Astrocyte (in vitro differentiated cells and primary cell): ENCODE measurements at regions not wholly inside any gene's neighbourhood (a gene's known extent, or its start where the extent isn't known, plus 50 kb on each side); places are given as distances from the start of the nearest gene placed in this dataset.

ENCODE experiments used
- DNase-seq: peaks from one replicate; pipeline ENCODE4 v3.0.0-alpha.2; 2010; ENCODE audit warnings: low read depth
- FAIRE-seq: peaks from 2 replicates; lab custom pipeline; 2011; peaks lifted over from hg19 to GRCh38; lab: Jason Lieb, UNC
- H2AFZ ChIP-seq: 2 replicates; pipeline ENCODE4 v1.6.0; 2012; ENCODE audit warnings: low read depth, low read length, inconsistent platforms
- H3K27ac ChIP-seq: 2 replicates; pipeline ENCODE4 v1.5.1; 2011; ENCODE audit warnings: low read depth, low read length, inconsistent platforms
- H3K27me3 ChIP-seq: 2 replicates; pipeline ENCODE4 v1.6.0; 2011; ENCODE audit warnings: low read length, inconsistent platforms; ENCODE audit not compliant: insufficient read depth
- H3K36me3 ChIP-seq: 2 replicates; pipeline ENCODE4 v1.5.1; 2011; ENCODE audit warnings: low read length, inconsistent platforms; ENCODE audit not compliant: insufficient read depth
- H3K4me1 ChIP-seq: 2 replicates; pipeline ENCODE4 v1.5.1; 2011; ENCODE audit warnings: low read length, inconsistent platforms; ENCODE audit not compliant: insufficient read depth
- H3K4me2 ChIP-seq: 2 replicates; pipeline ENCODE4 v1.6.0; 2012; ENCODE audit warnings: low read length, inconsistent platforms
- H3K4me3 ChIP-seq: 2 replicates; pipeline ENCODE4 v1.5.1; 2011; ENCODE audit warnings: low read depth, mild to moderate bottlenecking, low read length, inconsistent platforms; ENCODE audit not compliant: insufficient read depth
- H3K79me2 ChIP-seq: 2 replicates; pipeline ENCODE4 v1.6.0; 2012; ENCODE audit warnings: mild to moderate bottlenecking, low read length, inconsistent platforms; ENCODE audit not compliant: insufficient read depth
- H3K9ac ChIP-seq: 2 replicates; pipeline ENCODE4 v1.6.0; 2012; ENCODE audit warnings: mild to moderate bottlenecking, low read length, inconsistent platforms
- H3K9me3 ChIP-seq: 2 replicates; pipeline ENCODE4 v1.5.1; 2012; ENCODE audit warnings: low read depth, mild to moderate bottlenecking, low read length, inconsistent platforms; ENCODE audit not compliant: insufficient read depth
- H4K20me1 ChIP-seq: 2 replicates; pipeline ENCODE4 v1.6.0; 2012; ENCODE audit warnings: low read length, inconsistent platforms; ENCODE audit not compliant: insufficient read depth
- H3K27ac Mint-ChIP-seq: one replicate; pipeline ENCODE4 v1.8.0; 2021; ENCODE audit warnings: mild to moderate bottlenecking, mixed read lengths; ENCODE audit not compliant: unreplicated experiment
- H3K27me3 Mint-ChIP-seq: one replicate; pipeline ENCODE4 v1.8.0; 2021; ENCODE audit warnings: low read depth, mixed read lengths; ENCODE audit not compliant: unreplicated experiment
- H3K36me3 Mint-ChIP-seq: one replicate; pipeline ENCODE4 v1.8.0; 2021; ENCODE audit warnings: low read depth, mixed read lengths; ENCODE audit not compliant: unreplicated experiment
- H3K4me1 Mint-ChIP-seq: one replicate; pipeline ENCODE4 v1.8.0; 2021; ENCODE audit warnings: low read depth, mixed read lengths; ENCODE audit not compliant: unreplicated experiment
- H3K4me3 Mint-ChIP-seq: one replicate; pipeline ENCODE4 v1.8.0; 2021; ENCODE audit warnings: mild to moderate bottlenecking, moderate library complexity, mixed read lengths; ENCODE audit not compliant: unreplicated experiment
- H3K9me3 Mint-ChIP-seq: one replicate; pipeline ENCODE4 v1.8.0; 2021; ENCODE audit warnings: mild to moderate bottlenecking, mixed read lengths; ENCODE audit not compliant: unreplicated experiment
- EZH2 ChIP-seq: IDR thresholded peaks from 2 replicates; pipeline ENCODE4 v1.6.1; 2012; ENCODE audit warnings: mild to moderate bottlenecking, low read length, inconsistent platforms; ENCODE audit not compliant: insufficient read depth
- TF ChIP-seq, protein P1 (sequence below): IDR thresholded peaks from 2 replicates; pipeline ENCODE4 v1.5.1; 2011; ENCODE audit warnings: low read depth, mild to moderate bottlenecking, inconsistent platforms, low read length, moderate library complexity; ENCODE audit not compliant: insufficient read depth

DNA sequence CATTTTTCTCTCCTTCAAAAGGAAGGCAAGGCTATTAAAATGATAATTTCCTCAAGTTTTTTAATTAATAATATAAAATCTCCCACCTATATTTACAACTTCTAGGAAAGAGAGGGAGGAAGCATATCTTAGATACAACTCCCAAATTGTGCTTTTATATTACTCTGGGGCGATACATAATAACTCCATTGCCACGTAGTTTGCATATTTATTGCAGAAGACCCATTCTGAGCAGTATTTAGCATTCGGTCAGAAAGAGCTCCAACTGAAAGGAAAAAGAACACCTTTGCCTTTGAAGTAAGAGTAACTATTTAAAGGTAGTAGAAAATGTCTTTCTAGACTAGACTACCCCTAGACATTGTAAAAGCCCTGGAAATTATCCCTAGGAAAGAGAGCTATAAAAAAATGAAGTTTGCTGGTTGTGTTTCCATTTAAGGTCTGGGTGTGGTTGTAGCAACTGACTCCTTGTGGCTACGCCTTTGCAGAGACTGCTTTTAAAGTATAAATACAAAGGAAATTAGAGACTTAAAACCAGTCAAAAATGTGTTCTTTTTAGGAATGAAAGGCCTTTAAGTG, 566.1 kb downstream of the ZNF608 start:
- no peaks in the 10 kb centered on the region for H3K9me3 ChIP-seq
- no peaks in the 10 kb centered on the region for H3K27me3 Mint-ChIP-seq
- no peaks in the 10 kb centered on the region for H3K79me2 ChIP-seq
- peaks cover 5% of the 10 kb centered on the region for H3K9me3 Mint-ChIP-seq
- no peaks in the 10 kb centered on the region for H3K4me1 ChIP-seq
- peaks cover 20% of the 10 kb centered on the region for H3K4me1 Mint-ChIP-seq
- H3K4me2 ChIP-seq = no peak overlapping the region
- no peak overlapping the region for H3K4me3 ChIP-seq
- H2AFZ ChIP-seq = no peak overlapping the region
- TF ChIP-seq, protein P1, sequence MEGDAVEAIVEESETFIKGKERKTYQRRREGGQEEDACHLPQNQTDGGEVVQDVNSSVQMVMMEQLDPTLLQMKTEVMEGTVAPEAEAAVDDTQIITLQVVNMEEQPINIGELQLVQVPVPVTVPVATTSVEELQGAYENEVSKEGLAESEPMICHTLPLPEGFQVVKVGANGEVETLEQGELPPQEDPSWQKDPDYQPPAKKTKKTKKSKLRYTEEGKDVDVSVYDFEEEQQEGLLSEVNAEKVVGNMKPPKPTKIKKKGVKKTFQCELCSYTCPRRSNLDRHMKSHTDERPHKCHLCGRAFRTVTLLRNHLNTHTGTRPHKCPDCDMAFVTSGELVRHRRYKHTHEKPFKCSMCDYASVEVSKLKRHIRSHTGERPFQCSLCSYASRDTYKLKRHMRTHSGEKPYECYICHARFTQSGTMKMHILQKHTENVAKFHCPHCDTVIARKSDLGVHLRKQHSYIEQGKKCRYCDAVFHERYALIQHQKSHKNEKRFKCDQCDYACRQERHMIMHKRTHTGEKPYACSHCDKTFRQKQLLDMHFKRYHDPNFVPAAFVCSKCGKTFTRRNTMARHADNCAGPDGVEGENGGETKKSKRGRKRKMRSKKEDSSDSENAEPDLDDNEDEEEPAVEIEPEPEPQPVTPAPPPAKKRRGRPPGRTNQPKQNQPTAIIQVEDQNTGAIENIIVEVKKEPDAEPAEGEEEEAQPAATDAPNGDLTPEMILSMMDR = no peak
- TF ChIP-seq EZH2 = no peak
- H3K27ac Mint-ChIP-seq = no peak overlapping the region
- H3K36me3 Mint-ChIP-seq = no peaks in the 10 kb centered on the region
- no peak overlapping the region for H3K4me3 Mint-ChIP-seq
- DNase-seq (no peak), FAIRE-seq (no peak)
- H3K27ac ChIP-seq = no peak overlapping the region
- H3K27me3 ChIP-seq = no peaks in the 10 kb centered on the region
- no peaks in the 10 kb centered on the region for H3K36me3 ChIP-seq
- H3K9ac ChIP-seq = no peak overlapping the region
- H4K20me1 ChIP-seq = no peaks in the 10 kb centered on the region

DNA sequence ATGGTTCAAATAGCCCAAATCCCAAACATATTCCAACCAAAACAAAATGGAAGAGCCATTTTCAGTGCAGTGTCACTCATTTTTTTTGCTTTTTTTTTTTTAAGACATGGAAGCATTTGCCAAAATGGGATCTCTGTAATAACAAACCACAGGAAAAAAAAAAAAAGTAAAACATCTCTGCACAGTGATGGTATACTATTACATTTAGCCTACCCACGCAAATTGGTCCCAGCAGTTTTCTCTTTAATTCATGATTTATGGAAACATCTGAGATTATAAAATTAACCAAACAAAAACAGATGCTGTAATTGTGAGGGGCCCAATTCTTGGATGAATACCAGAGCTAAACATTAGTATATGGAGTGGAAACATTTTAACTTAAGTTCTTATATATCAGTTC, 566.6 kb downstream of the ZNF608 start:
- Mint-ChIP-seq H3K9me3 (peaks cover 5% of the 10 kb centered on the region), H3K36me3 (no peaks in the 10 kb centered on the region), H3K4me1 (peaks cover 20% of the 10 kb centered on the region), H3K27ac (no peak overlapping the region), H3K27me3 (no peaks in the 10 kb centered on the region), H3K4me3 (no peak overlapping the region)
- DNase-seq (no peak), FAIRE-seq (no peak)
- Histone ChIP-seq H3K9ac (no peak overlapping the region), H3K4me2 (no peak overlapping the region), H3K27ac (no peak overlapping the region), H2AFZ (no peak overlapping the region), H3K4me3 (no peak overlapping the region), H3K9me3 (no peaks in the 10 kb centered on the region), H3K36me3 (no peaks in the 10 kb centered on the region), H3K4me1 (no peaks in the 10 kb centered on the region), H4K20me1 (no peaks in the 10 kb centered on the region), H3K79me2 (no peaks in the 10 kb centered on the region), H3K27me3 (no peaks in the 10 kb centered on the region)
- TF ChIP-seq, protein P1 = no peak
- no peak for TF ChIP-seq EZH2

DNA sequence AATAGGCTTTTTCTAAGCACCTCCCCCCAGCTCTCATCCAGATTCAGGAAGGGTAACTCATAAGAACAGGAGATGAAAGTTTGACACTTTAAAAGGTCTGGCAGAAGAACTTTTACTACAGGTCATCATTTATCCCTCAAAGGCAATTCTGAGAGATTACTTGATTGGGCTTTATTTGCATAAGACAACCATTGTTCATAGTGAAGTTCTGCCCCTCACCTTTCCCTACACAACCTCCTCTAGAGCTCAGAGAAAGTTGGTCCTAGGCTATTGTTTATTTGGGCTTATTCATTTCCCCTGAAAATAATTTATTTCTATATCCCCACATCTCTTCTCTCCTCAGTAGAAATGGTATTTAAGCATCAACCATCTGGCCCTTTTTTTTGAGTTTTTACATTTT, 568.4 kb downstream of the ZNF608 start:
- no peak for FAIRE-seq
- no peaks in the 10 kb centered on the region for H3K27me3 ChIP-seq
- H3K36me3 Mint-ChIP-seq = no peaks in the 10 kb centered on the region
- no peaks in the 10 kb centered on the region for H4K20me1 ChIP-seq
- no peak overlapping the region for H3K27ac Mint-ChIP-seq
- H3K9me3 ChIP-seq = no peaks in the 10 kb centered on the region
- peaks cover 20% of the 10 kb centered on the region for H3K4me1 Mint-ChIP-seq
- no peaks in the 10 kb centered on the region for H3K36me3 ChIP-seq
- no peaks in the 10 kb centered on the region for H3K79me2 ChIP-seq
- H3K27ac ChIP-seq = no peak overlapping the region
- H3K27me3 Mint-ChIP-seq = no peaks in the 10 kb centered on the region
- no peak overlapping the region for H3K4me3 Mint-ChIP-seq
- no peak overlapping the region for H3K4me3 ChIP-seq
- TF ChIP-seq EZH2 = no peak
- TF ChIP-seq, protein P1 = no peak
- peaks cover 5% of the 10 kb centered on the region for H3K9me3 Mint-ChIP-seq
- H3K4me2 ChIP-seq = no peak overlapping the region
- no peak overlapping the region for H3K9ac ChIP-seq
- no peak overlapping the region for H2AFZ ChIP-seq
- no peaks in the 10 kb centered on the region for H3K4me1 ChIP-seq
- DNase-seq = no peak
